SK-N-SH treated with all-trans-retinoic acid at 6 μM for 48 hours (cell line): ENCODE measurements at regions not wholly inside any gene's neighbourhood (a gene's known extent, or its start where the extent isn't known, plus 50 kb on each side); places are given as distances from the start of the nearest gene placed in this dataset.

Experiments
- ATAC-seq: fragments of 200-7000 bp; cut with Tn5 transposase; 3 replicates; pipeline ENCODE4 v1.9.1; 2020; ENCODE audit warnings: mild to moderate bottlenecking, moderate library complexity
- ARNTL ChIP-seq: fragments of 450-650 bp; formaldehyde crosslinking; IDR thresholded peaks from 2 replicates; pipeline ENCODE4 v1.5.0; 2020; ENCODE audit warnings: low read depth, mild to moderate bottlenecking, moderate library complexity, borderline replicate concordance
- BACH2 ChIP-seq: fragments of 250-450 bp; sonication (Bioruptor Pico); IDR thresholded peaks from 2 replicates; pipeline ENCODE4 v1.9.0; 2021; ENCODE audit warnings: mild to moderate bottlenecking, borderline replicate concordance
- CSDC2 ChIP-seq: fragments of 250-450 bp; sonication (Bioruptor Pico); IDR thresholded peaks from 2 replicates; pipeline ENCODE4 v1.5.0; 2020; ENCODE audit warnings: mild to moderate bottlenecking, moderate library complexity
- ESRRG ChIP-seq: fragments of 250-450 bp; sonication (Bioruptor Pico); IDR thresholded peaks from 2 replicates; pipeline ENCODE4 v1.6.1; 2021; ENCODE audit warnings: mild to moderate bottlenecking
- GLIS3 ChIP-seq: fragments of 250-450 bp; sonication (Bioruptor Pico); IDR thresholded peaks from 2 replicates; pipeline ENCODE4 v1.5.0; 2020; ENCODE audit warnings: mild to moderate bottlenecking, moderate library complexity
- ISL1 ChIP-seq: fragments of 250-450 bp; sonication (Bioruptor Pico); IDR thresholded peaks from 2 replicates; pipeline ENCODE4 v2.1.2; 2022; ENCODE audit warnings: mild to moderate bottlenecking, moderate library complexity
- OSR1 ChIP-seq: fragments of 250-450 bp; sonication (Bioruptor Pico); IDR thresholded peaks from 2 replicates; pipeline ENCODE4 v1.8.0; 2022; ENCODE audit warnings: moderate library complexity, mild to moderate bottlenecking, inconsistent platforms
- PPARA ChIP-seq: fragments of 250-450 bp; sonication (Bioruptor Pico); IDR thresholded peaks from 2 replicates; pipeline ENCODE4 v1.5.0; 2020; ENCODE audit warnings: mild to moderate bottlenecking, borderline replicate concordance
- SNAI2 ChIP-seq: fragments of 250-450 bp; sonication (Bioruptor Pico); IDR thresholded peaks from 2 replicates; pipeline ENCODE4 v1.5.0; 2020; ENCODE audit warnings: mild to moderate bottlenecking, moderate library complexity
- TCF4 ChIP-seq: fragments of 250-450 bp; sonication (Bioruptor Pico); IDR thresholded peaks from 2 replicates; pipeline ENCODE4 v1.8.0; 2021; ENCODE audit warnings: mild to moderate bottlenecking, moderate library complexity, borderline replicate concordance
- TOX ChIP-seq: fragments of 250-450 bp; sonication (Bioruptor Pico); IDR thresholded peaks from 2 replicates; pipeline ENCODE4 v1.8.0; 2021; ENCODE audit warnings: mild to moderate bottlenecking, moderate library complexity, borderline replicate concordance
- ZC3H10 ChIP-seq: fragments of 250-450 bp; sonication (Bioruptor Pico); IDR thresholded peaks from 2 replicates; pipeline ENCODE4 v1.5.1; 2021; ENCODE audit warnings: mild to moderate bottlenecking, moderate library complexity
- ZFP30 ChIP-seq: fragments of 450-650 bp; formaldehyde crosslinking; IDR thresholded peaks from 2 replicates; pipeline ENCODE4 v1.5.0; 2022; ENCODE audit warnings: mild to moderate bottlenecking, moderate library complexity
- ZNF565 ChIP-seq: fragments of 450-650 bp; formaldehyde crosslinking; conservative IDR thresholded peaks from 2 replicates; pipeline ENCODE4 v1.5.0; 2020; ENCODE audit warnings: low read depth, mild to moderate bottlenecking, moderate library complexity
- ZNF70 ChIP-seq: fragments of 450-650 bp; formaldehyde crosslinking; IDR thresholded peaks from 2 replicates; pipeline ENCODE4 v1.5.0; 2020; ENCODE audit warnings: mild to moderate bottlenecking, moderate library complexity
- ZNF8 ChIP-seq: fragments of 450-650 bp; formaldehyde crosslinking; IDR thresholded peaks from 2 replicates; pipeline ENCODE4 v1.5.0; 2020; ENCODE audit warnings: mild to moderate bottlenecking, moderate library complexity
- TF ChIP-seq, protein P1 (sequence below): fragments of 250-450 bp; sonication (Bioruptor Pico); IDR thresholded peaks from 2 replicates; pipeline ENCODE4 v1.8.0; 2021; ENCODE audit warnings: low read depth, mild to moderate bottlenecking, moderate library complexity, borderline replicate concordance
- TF ChIP-seq, protein P2 (sequence below): fragments of 250-450 bp; sonication (Bioruptor Pico); IDR thresholded peaks from 2 replicates; pipeline ENCODE4 v1.5.1; 2020; ENCODE audit warnings: low read depth, mild to moderate bottlenecking, moderate library complexity

DNA sequence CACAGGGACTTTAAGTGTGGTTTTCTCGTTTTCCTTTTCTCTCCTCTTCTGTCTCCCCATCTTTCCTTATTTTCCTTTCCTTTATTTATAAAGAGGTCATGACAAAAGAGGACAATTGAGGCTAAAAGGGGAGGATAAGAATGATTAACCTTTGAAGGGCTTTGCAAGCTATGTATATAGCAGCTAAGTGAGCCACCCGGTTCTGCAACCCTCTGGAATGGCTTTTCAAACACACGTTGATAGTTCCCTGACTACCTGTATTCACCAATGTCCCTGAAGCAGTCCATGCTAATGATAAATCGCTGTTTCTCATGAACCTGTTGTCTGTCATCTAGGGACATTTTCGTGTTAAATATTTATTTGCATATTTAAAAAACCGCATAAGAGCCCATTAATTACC is 124.4 kb upstream of the RALGAPA2 start:
- TF ChIP-seq ZNF8 (no peak), PPARA (no peak), SNAI2 (CRISPR knock-in tag) (no peak), ZNF70 (CRISPR knock-in tag) (no peak), ZNF565 (CRISPR knock-in tag) (no peak), OSR1 (no peak)
- TF ChIP-seq, protein P1, sequence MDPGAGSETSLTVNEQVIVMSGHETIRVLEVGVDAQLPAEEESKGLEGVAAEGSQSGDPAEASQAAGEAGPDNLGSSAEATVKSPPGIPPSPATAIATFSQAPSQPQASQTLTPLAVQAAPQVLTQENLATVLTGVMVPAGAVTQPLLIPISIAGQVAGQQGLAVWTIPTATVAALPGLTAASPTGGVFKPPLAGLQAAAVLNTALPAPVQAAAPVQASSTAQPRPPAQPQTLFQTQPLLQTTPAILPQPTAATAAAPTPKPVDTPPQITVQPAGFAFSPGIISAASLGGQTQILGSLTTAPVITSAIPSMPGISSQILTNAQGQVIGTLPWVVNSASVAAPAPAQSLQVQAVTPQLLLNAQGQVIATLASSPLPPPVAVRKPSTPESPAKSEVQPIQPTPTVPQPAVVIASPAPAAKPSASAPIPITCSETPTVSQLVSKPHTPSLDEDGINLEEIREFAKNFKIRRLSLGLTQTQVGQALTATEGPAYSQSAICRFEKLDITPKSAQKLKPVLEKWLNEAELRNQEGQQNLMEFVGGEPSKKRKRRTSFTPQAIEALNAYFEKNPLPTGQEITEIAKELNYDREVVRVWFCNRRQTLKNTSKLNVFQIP (CRISPR knock-in tag) = no peak
- ATAC-seq = no peak

DNA sequence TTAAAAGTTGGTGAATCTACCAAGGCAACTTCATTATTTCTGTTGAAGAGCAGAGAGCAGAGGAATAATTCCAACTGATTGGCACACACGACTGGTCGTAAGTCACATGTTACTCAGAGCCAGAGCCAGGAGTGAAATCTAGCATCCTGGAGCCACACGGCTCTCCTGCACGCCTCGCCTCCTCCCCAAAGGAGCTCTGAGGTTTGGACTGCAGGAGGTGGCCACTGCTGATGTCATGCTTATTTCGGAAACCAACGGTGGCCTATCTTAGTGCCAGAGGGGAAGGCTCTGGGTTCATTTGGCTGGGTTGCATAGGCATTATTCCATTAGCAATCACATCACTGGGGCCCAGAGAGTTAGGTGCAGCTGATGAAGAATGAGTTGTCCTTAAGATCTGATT is 123.5 kb upstream of the RALGAPA2 start:
- no peak for ATAC-seq
- TF ChIP-seq ESRRG (CRISPR knock-in tag) = no peak
- TF ChIP-seq ARNTL (CRISPR knock-in tag) = no peak
- no peak for TF ChIP-seq TOX (CRISPR knock-in tag)
- TF ChIP-seq, protein P1 (CRISPR knock-in tag) = no peak
- no peak for TF ChIP-seq ZC3H10 (CRISPR knock-in tag)
- no peak for TF ChIP-seq ZFP30
- TF ChIP-seq ZNF70 (CRISPR knock-in tag) = no peak
- no peak for TF ChIP-seq ZNF565 (CRISPR knock-in tag)
- TF ChIP-seq TCF4 (CRISPR knock-in tag) = no peak

DNA sequence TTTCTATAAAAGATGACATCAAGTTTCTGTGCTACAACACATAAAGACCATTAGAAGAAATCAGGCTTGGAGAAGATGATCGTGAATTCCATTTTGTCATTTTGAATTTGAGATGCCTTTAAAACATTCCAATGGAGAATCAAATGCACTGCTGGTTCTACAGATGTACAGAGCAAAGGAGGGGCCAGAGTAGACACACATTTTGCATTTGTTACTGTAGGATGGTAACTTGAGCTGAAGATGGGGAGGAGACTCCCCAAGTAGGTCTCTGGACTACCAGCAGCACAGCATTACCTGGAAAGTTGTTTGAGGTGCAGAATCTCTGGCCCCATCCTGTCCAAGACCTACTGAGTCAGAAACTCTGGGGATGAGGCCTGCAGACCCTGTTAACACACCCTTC is 121.6 kb upstream of the RALGAPA2 start:
- no peak for TF ChIP-seq ISL1 (CRISPR knock-in tag)
- no peak for TF ChIP-seq ZNF70 (CRISPR knock-in tag)
- no peak for TF ChIP-seq ZNF565 (CRISPR knock-in tag)
- no peak for TF ChIP-seq OSR1
- TF ChIP-seq, all 23 proteins: peak for 0

DNA sequence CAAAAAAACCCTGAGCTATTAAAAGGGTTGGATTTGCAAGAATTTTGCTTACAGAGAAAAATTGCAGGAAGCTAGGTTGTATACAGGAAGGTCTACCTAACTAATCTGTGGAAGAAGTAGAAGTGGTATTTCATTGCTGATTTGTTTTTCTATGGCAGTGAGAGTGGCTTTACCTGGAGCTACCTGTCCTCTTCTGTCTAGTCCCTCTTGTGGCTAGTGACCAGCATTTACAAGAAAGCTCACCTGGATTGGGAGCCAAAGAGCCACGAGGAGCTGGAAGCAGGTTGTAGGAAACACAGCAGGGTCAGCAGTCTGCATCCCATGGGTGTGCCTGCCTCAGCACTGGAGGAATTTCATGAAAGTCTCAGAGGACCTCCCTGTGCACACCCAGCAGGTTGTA is 120.3 kb upstream of the RALGAPA2 start:
- TF ChIP-seq ZC3H10 (CRISPR knock-in tag) (no peak), SNAI2 (CRISPR knock-in tag) (no peak), ESRRG (CRISPR knock-in tag) (no peak), BACH2 (CRISPR knock-in tag) (no peak), CSDC2 (CRISPR knock-in tag) (no peak), ZFP30 (no peak), TOX (CRISPR knock-in tag) (no peak), ZNF70 (CRISPR knock-in tag) (no peak), GLIS3 (no peak), ZNF565 (CRISPR knock-in tag) (no peak), TCF4 (CRISPR knock-in tag) (no peak), PPARA (no peak)
- TF ChIP-seq, protein P2, sequence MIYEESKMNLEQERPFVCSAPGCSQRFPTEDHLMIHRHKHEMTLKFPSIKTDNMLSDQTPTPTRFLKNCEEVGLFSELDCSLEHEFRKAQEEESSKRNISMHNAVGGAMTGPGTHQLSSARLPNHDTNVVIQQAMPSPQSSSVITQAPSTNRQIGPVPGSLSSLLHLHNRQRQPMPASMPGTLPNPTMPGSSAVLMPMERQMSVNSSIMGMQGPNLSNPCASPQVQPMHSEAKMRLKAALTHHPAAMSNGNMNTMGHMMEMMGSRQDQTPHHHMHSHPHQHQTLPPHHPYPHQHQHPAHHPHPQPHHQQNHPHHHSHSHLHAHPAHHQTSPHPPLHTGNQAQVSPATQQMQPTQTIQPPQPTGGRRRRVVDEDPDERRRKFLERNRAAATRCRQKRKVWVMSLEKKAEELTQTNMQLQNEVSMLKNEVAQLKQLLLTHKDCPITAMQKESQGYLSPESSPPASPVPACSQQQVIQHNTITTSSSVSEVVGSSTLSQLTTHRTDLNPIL (CRISPR knock-in tag) = no peak
- TF ChIP-seq, protein P1 (CRISPR knock-in tag) = no peak
- no peak for ATAC-seq

More for the DNA sequence above, 121.6 kb upstream of the RALGAPA2 start:
- no peak for ATAC-seq

DNA sequence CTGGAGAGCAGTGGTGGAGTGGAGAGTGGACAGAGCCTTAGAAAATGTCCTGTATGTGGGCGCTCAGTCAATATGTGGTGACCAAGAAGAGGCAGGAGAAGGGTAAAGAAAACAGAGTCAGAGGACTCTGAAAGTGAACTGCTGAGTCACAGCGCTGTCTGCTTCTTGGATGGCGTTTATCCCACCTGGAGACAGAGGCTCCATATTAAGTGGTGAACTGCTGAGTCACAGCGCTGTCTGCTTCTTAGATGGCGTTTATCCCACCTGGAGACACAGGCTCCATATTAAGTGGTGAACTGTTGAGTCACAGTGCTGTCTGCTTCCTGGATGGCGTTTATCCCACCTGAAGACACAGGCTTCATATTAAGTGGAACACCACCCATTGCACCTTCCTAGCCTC is 119.3 kb upstream of the RALGAPA2 start:
- TF ChIP-seq TCF4 (CRISPR knock-in tag) (no peak), GLIS3 (no peak), TOX (CRISPR knock-in tag) (no peak)
- TF ChIP-seq, protein P1 (CRISPR knock-in tag) = no peak
- ATAC-seq = no peak
